ENCODE measurements at regions not wholly inside any gene's neighbourhood (a gene's known extent, or its start where the extent isn't known, plus 50 kb on each side); places are given as distances from the start of the nearest gene placed in this dataset.
A peak's percentile ranks its signal among the peaks of the same experiment; 100 is the strongest.

- TF ChIP-seq GATA4 (IDR thresholded peaks at IDR 0.05; ENCODE audit: borderline replicate concordance, low read depth) = peak; percentile 27; the same call in 1 of the 2 replicates
- TF ChIP-seq KLF6 (CRISPR knock-in tag; IDR thresholded peaks at IDR 0.05) = no peak
- TF ChIP-seq ZNF12 (CRISPR knock-in tag; IDR thresholded peaks at IDR 0.05) = no peak
- TF ChIP-seq ZC3H4 (CRISPR knock-in tag; IDR thresholded peaks at IDR 0.05; ENCODE audit: borderline replicate concordance) = 0 out of 2 replicates have a peak, but pooled peaks have one; percentile 30
- TF ChIP-seq SIX4 (CRISPR knock-in tag; IDR thresholded peaks at IDR 0.05) = no peak
- peak; percentile 89; the same call in 1 of the 2 replicates for TF ChIP-seq ZBTB20 (CRISPR knock-in tag; IDR thresholded peaks at IDR 0.05; ENCODE audit: borderline replicate concordance, low read depth)
- TF ChIP-seq, protein P1, sequence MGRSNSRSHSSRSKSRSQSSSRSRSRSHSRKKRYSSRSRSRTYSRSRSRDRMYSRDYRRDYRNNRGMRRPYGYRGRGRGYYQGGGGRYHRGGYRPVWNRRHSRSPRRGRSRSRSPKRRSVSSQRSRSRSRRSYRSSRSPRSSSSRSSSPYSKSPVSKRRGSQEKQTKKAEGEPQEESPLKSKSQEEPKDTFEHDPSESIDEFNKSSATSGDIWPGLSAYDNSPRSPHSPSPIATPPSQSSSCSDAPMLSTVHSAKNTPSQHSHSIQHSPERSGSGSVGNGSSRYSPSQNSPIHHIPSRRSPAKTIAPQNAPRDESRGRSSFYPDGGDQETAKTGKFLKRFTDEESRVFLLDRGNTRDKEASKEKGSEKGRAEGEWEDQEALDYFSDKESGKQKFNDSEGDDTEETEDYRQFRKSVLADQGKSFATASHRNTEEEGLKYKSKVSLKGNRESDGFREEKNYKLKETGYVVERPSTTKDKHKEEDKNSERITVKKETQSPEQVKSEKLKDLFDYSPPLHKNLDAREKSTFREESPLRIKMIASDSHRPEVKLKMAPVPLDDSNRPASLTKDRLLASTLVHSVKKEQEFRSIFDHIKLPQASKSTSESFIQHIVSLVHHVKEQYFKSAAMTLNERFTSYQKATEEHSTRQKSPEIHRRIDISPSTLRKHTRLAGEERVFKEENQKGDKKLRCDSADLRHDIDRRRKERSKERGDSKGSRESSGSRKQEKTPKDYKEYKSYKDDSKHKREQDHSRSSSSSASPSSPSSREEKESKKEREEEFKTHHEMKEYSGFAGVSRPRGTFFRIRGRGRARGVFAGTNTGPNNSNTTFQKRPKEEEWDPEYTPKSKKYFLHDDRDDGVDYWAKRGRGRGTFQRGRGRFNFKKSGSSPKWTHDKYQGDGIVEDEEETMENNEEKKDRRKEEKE (IDR thresholded peaks at IDR 0.05) = no peak
- TF ChIP-seq FOSL2 (CRISPR knock-in tag; IDR thresholded peaks at IDR 0.05) = peak; percentile 42
- TF ChIP-seq ZNF598 (CRISPR knock-in tag; IDR thresholded peaks at IDR 0.05; ENCODE audit: borderline replicate concordance) = no peak
- no peak for TF ChIP-seq PHF20 (CRISPR knock-in tag; IDR thresholded peaks at IDR 0.05)
- TF ChIP-seq, protein P2, sequence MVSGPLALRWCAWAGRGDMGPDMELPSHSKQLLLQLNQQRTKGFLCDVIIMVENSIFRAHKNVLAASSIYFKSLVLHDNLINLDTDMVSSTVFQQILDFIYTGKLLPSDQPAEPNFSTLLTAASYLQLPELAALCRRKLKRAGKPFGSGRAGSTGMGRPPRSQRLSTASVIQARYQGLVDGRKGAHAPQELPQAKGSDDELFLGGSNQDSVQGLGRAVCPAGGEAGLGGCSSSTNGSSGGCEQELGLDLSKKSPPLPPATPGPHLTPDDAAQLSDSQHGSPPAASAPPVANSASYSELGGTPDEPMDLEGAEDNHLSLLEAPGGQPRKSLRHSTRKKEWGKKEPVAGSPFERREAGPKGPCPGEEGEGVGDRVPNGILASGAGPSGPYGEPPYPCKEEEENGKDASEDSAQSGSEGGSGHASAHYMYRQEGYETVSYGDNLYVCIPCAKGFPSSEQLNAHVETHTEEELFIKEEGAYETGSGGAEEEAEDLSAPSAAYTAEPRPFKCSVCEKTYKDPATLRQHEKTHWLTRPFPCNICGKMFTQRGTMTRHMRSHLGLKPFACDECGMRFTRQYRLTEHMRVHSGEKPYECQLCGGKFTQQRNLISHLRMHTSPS (CRISPR knock-in tag; IDR thresholded peaks at IDR 0.05; ENCODE audit: low read depth) = peak; percentile 92
- TF ChIP-seq, protein P3, sequence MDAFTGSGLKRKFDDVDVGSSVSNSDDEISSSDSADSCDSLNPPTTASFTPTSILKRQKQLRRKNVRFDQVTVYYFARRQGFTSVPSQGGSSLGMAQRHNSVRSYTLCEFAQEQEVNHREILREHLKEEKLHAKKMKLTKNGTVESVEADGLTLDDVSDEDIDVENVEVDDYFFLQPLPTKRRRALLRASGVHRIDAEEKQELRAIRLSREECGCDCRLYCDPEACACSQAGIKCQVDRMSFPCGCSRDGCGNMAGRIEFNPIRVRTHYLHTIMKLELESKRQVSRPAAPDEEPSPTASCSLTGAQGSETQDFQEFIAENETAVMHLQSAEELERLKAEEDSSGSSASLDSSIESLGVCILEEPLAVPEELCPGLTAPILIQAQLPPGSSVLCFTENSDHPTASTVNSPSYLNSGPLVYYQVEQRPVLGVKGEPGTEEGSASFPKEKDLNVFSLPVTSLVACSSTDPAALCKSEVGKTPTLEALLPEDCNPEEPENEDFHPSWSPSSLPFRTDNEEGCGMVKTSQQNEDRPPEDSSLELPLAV (CRISPR knock-in tag; conservative IDR thresholded peaks at IDR 0.05; ENCODE audit: low read depth) = no peak
- peak; percentile 77; the same call in 1 of the 2 replicates for TF ChIP-seq NR1H2 (CRISPR knock-in tag; IDR thresholded peaks at IDR 0.05; ENCODE audit: borderline replicate concordance, low read depth)
- peak; percentile 94 for TF ChIP-seq PAXIP1 (CRISPR knock-in tag; conservative IDR thresholded peaks at IDR 0.05)
- no peak for TF ChIP-seq ZNF44 (CRISPR knock-in tag; IDR thresholded peaks at IDR 0.05)
- TF ChIP-seq ZNF709 (CRISPR knock-in tag; IDR thresholded peaks at IDR 0.05) = 0 out of 2 replicates have a peak, but pooled peaks have one; percentile 29
- TF ChIP-seq ZNF432 (CRISPR knock-in tag; IDR thresholded peaks at IDR 0.05; ENCODE audit: borderline replicate concordance) = no peak
Observed at GRCh38 chr1:8170059-8170835, 144.1 kb upstream of the ERRFI1 start (continued).
